GM18909 (cell line): ENCODE measurements at regions not wholly inside any gene's neighbourhood (a gene's known extent, or its start where the extent isn't known, plus 50 kb on each side); places are given as distances from the start of the nearest gene placed in this dataset.
"Not testable (repeated sequence)": the region's sequence is repeated elsewhere in the genome, so short reads cannot be mapped to it uniquely, and the experiment has no call there.

ENCODE experiments used
- ATAC-seq: cut with Tn5 transposase; IDR thresholded peaks from one replicate; pipeline ENCODE4 v1.9.1; 2021; ENCODE audit warnings: mild to moderate bottlenecking; ENCODE audit not compliant: unreplicated experiment, poor library complexity

GRCh38 chr4:60891947-60892346 is 308.2 kb upstream of the ADGRL3 start:
- ATAC-seq: no peak

- ATAC-seq: no peak
Measured at GRCh38 chr4:60897415-60897814, 302.7 kb upstream of the ADGRL3 start.

GRCh38 chr4:60905162-60905561 is 295.0 kb upstream of the ADGRL3 start:
- ATAC-seq: no peak

GRCh38 chr4:60911127-60911526 is 289.0 kb upstream of the ADGRL3 start:
- ATAC-seq: no peak

- ATAC-seq: no peak
Measured at GRCh38 chr4:60913002-60913401, 287.1 kb upstream of the ADGRL3 start.

GRCh38 chr4:60913671-60914070 is 286.5 kb upstream of the ADGRL3 start:
- no peak for ATAC-seq

- not testable (repeated sequence) for ATAC-seq
Measured at GRCh38 chr4:60921735-60922134, 278.4 kb upstream of the ADGRL3 start.

GRCh38 chr4:60923075-60923474 is 277.1 kb upstream of the ADGRL3 start:
- ATAC-seq: no peak

GRCh38 chr4:60926624-60927023 is 273.5 kb upstream of the ADGRL3 start:
- no peak for ATAC-seq

GRCh38 chr4:60930866-60931265 is 269.3 kb upstream of the ADGRL3 start:
- ATAC-seq: no peak

GRCh38 chr4:60934566-60935295 is 265.4 kb upstream of the ADGRL3 start:
- ATAC-seq: no peak

- ATAC-seq: no peak
Measured at GRCh38 chr4:60938181-60938580, 261.9 kb upstream of the ADGRL3 start.

GRCh38 chr4:60938621-60939020 is 261.5 kb upstream of the ADGRL3 start:
- ATAC-seq: no peak

GRCh38 chr4:60944060-60944459 is 256.1 kb upstream of the ADGRL3 start:
- ATAC-seq: no peak

GRCh38 chr4:60945641-60946040 is 254.5 kb upstream of the ADGRL3 start:
- ATAC-seq: no peak

GRCh38 chr4:60948008-60948407 is 252.1 kb upstream of the ADGRL3 start:
- ATAC-seq: no peak

- no peak for ATAC-seq
Measured at GRCh38 chr4:60952921-60953320, 247.2 kb upstream of the ADGRL3 start.

GRCh38 chr4:60953826-60954225 is 246.3 kb upstream of the ADGRL3 start:
- ATAC-seq: no peak

- no peak for ATAC-seq
Measured at GRCh38 chr4:60962286-60962685, 237.8 kb upstream of the ADGRL3 start.

- ATAC-seq: no peak
Measured at GRCh38 chr4:60981534-60981933, 218.6 kb upstream of the ADGRL3 start.

GRCh38 chr4:60989141-60989540 is 211.0 kb upstream of the ADGRL3 start:
- no peak for ATAC-seq

GRCh38 chr4:60992037-60992436 is 208.1 kb upstream of the ADGRL3 start:
- ATAC-seq: no peak

- ATAC-seq: no peak
Measured at GRCh38 chr4:61003301-61003700, 196.8 kb upstream of the ADGRL3 start.
